Left kidney (tissue), 1 donor: ENCODE measurements at regions not wholly inside any gene's neighbourhood (a gene's known extent, or its start where the extent isn't known, plus 50 kb on each side); places are given as distances from the start of the nearest gene placed in this dataset.
"Not testable (repeated sequence)": the region's sequence is repeated elsewhere in the genome, so short reads cannot be mapped to it uniquely, and the experiment has no call there.

ENCODE experiments used
- DNase-seq: peaks from one replicate; pipeline ENCODE4 v3.0.0-alpha.2; 2013

- DNase-seq: no peak
Measured at GRCh38 chr12:75665216-75665615, 153.8 kb upstream of the KRR1 start.

GRCh38 chr12:75662511-75663159 lies 151.2 kb upstream of the KRR1 start:
- no peak for DNase-seq

GRCh38 chr12:75661908-75662307 lies 150.5 kb upstream of the KRR1 start:
- DNase-seq: no peak

GRCh38 chr12:75660805-75661404 lies 149.5 kb upstream of the KRR1 start:
- DNase-seq: no peak

- no peak for DNase-seq
Measured at GRCh38 chr12:75660107-75660530, 148.7 kb upstream of the KRR1 start.

- no peak for DNase-seq
Measured at GRCh38 chr12:75658901-75659823, 147.8 kb upstream of the KRR1 start.

GRCh38 chr12:75658286-75658685 lies 146.9 kb upstream of the KRR1 start:
- DNase-seq: no peak

- no peak for DNase-seq
Measured at GRCh38 chr12:75657831-75658230, 146.4 kb upstream of the KRR1 start.

- DNase-seq: not testable (repeated sequence)
Measured at GRCh38 chr12:75657354-75657753, 145.9 kb upstream of the KRR1 start.

GRCh38 chr12:75656648-75657047 lies 145.2 kb upstream of the KRR1 start:
- DNase-seq: no peak

GRCh38 chr12:75656210-75656609 lies 144.8 kb upstream of the KRR1 start:
- no peak for DNase-seq

GRCh38 chr12:75655315-75655806 lies 144.0 kb upstream of the KRR1 start:
- DNase-seq: no peak

- no peak for DNase-seq
Measured at GRCh38 chr12:75651342-75651695, 139.9 kb upstream of the KRR1 start.

- no peak for DNase-seq
Measured at GRCh38 chr12:75650595-75651341, 139.4 kb upstream of the KRR1 start.

GRCh38 chr12:75650100-75650499 lies 138.7 kb upstream of the KRR1 start:
- DNase-seq: no peak

- no peak for DNase-seq
Measured at GRCh38 chr12:75648856-75649255, 137.4 kb upstream of the KRR1 start.

GRCh38 chr12:75646329-75647210 lies 135.2 kb upstream of the KRR1 start:
- DNase-seq: no peak

GRCh38 chr12:75644472-75645072 lies 133.2 kb upstream of the KRR1 start:
- DNase-seq: no peak

GRCh38 chr12:75643119-75643518 lies 131.7 kb upstream of the KRR1 start:
- DNase-seq: not testable (repeated sequence)

GRCh38 chr12:75642226-75642625 lies 130.8 kb upstream of the KRR1 start:
- no peak for DNase-seq
